GM12875 (cell line): ENCODE measurements at regions not wholly inside any gene's neighbourhood (a gene's known extent, or its start where the extent isn't known, plus 50 kb on each side); places are given as distances from the start of the nearest gene placed in this dataset.
"Not testable (repeated sequence)": the region's sequence is repeated elsewhere in the genome, so short reads cannot be mapped to it uniquely, and the experiment has no call there.

Source experiments
- H3K4me3 ChIP-seq: one replicate; pipeline ENCODE4 v1.5.1; 2011; ENCODE audit warnings: low read depth, low read length, control low read depth
- TF ChIP-seq, protein P1 (sequence below): IDR thresholded peaks from 2 replicates; pipeline ENCODE4 v1.5.1; 2011; ENCODE audit warnings: low read depth, mild to moderate bottlenecking, control low read depth, inconsistent platforms, low read length, moderate library complexity, borderline replicate concordance; ENCODE audit not compliant: insufficient read depth

DNA sequence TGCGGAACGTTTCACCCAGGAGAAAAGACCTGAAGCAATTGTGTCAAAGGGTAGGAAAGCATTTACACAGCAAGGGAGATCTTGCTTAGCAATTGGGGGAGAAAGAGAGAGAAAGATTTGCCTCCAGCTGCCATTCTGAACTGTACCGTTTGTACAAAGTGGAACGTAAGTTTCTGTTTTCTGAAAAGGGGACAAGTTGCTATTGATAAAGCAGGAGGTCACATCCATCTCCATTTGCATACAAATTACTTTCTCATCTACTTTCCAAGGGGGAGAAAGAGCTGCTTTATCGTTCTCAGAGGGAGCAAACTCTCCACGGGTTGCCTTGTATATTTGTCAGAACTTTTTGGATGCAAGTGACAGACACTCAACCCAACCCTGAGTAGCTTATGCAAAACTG lies 92.0 kb upstream of the CARD11 start:
- H3K4me3 ChIP-seq = no peak overlapping the region
- TF ChIP-seq, protein P1, sequence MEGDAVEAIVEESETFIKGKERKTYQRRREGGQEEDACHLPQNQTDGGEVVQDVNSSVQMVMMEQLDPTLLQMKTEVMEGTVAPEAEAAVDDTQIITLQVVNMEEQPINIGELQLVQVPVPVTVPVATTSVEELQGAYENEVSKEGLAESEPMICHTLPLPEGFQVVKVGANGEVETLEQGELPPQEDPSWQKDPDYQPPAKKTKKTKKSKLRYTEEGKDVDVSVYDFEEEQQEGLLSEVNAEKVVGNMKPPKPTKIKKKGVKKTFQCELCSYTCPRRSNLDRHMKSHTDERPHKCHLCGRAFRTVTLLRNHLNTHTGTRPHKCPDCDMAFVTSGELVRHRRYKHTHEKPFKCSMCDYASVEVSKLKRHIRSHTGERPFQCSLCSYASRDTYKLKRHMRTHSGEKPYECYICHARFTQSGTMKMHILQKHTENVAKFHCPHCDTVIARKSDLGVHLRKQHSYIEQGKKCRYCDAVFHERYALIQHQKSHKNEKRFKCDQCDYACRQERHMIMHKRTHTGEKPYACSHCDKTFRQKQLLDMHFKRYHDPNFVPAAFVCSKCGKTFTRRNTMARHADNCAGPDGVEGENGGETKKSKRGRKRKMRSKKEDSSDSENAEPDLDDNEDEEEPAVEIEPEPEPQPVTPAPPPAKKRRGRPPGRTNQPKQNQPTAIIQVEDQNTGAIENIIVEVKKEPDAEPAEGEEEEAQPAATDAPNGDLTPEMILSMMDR = no peak

DNA sequence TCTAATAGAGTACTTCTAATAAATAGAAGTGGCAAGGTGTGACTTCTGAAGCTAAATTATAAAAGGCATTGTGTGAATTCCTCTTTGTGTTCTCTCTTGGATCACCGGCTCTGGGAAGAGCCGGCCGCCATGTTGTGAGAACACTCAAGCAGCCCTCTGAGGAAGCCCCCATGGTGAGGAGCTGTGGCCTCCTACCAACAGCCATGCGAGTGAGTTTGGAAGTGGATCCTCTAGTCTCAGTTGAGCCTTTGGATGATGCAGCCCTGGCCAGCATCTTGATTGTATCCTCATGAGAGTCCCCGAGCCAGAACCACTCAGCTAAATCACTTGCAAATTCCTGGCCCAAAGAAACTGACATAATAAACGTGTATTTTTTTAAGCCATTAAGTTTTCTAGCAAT lies 94.5 kb upstream of the CARD11 start:
- TF ChIP-seq, protein P1 = no peak
- no peak overlapping the region for H3K4me3 ChIP-seq

DNA sequence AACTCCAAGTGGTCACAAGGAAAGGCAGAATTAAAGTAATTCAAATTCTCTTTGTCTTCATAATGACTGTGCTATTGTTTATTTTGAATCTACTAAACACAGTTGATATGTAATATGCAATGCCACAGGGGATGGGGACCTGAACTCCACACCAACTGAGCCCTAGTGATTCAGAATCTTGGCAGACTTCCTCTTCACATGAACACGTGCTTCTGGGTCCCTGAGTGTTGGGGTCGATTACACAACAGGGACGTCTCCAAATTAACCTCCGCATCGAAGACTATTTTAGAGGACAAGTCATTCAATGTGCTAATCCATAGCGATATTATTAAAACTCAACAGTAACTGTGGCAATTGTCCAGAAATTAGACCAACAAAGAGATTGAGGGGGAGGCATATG lies 95.3 kb upstream of the CARD11 start:
- no peak overlapping the region for H3K4me3 ChIP-seq
- TF ChIP-seq, protein P1 = no peak

DNA sequence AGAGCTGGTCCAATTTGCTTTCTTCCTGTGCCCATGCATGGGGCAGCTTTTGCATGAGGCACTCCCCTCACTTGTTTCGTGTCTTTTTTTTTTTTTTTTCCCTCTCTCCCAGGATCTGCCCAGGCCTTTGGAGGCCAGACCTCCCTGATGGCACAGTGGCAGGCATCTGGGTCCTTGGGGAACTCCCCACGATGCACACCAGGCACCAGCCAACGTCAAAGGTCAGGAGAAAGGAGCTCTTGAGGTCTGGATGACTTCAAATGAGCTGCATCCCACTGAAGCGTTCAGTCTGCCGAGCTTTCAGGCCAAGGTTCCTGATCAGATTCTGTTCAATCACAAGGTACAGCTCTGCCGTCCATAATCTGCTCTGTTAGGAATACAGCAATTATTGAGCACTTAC lies 97.2 kb upstream of the CARD11 start:
- TF ChIP-seq, protein P1 = no peak
- H3K4me3 ChIP-seq = no peak overlapping the region

DNA sequence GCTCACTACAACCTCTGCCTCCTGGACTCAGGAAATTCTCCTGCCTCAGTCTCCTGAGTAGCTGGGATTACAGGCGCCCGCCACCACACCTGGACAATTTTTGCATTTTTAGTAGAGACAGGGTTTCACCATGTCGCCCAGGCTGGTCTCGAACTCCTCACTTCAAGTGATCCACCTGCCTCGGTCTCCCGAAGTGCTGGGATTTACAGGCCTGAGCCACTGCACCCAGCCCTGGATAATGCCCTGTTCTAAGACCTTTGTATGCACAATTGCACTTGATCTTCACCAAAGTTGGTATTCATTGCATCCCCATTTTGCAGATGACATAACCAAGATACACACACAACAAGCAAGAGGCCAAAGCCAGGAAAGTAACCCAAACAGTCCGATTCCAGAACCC lies 97.7 kb upstream of the CARD11 start:
- H3K4me3 ChIP-seq = no peak overlapping the region
- TF ChIP-seq, protein P1 = no peak

DNA sequence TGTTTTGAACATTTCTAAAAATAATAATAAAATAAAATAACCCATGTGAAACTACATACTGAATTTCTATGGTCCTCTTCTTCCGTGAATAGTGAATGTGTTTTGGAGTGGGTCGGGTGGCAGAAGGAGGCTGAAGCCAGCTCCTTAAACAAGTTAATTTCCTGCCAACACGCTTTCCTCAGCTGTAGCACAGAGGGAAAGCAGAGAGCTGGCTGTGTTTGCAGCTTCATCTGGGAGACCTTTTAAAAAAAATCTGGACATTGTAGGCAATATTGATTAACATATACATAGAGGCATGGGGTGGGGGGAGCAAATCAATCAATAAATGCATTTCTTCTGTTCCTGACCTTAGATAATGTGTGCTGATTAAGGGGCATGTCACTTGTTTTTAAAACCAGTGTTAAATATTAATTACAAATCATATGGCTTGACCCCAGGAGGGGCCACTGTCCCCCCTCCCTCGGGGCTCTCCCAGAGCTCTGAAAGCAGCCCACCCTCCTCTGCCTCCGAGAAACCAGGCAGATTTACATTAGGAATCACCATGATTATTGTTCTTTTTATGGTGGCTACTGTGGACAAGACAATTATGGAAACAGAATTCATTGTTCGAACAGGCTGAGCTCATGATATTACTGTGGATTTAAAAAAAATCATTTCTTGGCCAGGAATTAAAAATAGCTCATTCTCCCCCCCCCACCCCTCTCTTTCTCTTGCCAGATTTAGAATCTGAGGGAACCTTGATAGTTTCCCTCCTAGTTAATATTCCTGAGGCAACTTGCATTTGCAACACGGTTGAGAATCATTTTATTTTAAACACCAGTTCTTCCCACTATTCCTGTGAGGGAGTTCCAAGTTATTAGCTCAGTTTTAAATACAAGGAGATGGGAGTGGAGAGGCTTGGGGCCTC lies 100.5 kb upstream of the CARD11 start:
- no peak overlapping the region for H3K4me3 ChIP-seq
- TF ChIP-seq, protein P1 = no peak

DNA sequence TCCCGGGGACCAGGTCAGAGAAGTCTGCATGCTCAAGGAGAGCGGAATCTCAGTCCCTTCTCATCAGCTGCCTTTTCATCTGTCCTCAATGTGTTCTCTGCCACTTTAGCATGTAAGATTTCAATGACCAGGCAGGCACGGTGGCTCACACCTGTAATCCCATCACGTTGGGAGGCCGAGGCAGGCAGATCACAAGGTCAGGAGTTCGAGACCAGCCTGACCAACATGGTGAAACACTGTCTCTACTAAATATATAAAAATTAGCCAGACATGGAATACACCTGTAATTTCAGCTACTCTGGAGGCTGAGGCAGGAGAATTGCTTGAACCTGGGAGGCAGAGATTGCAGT lies 101.1 kb upstream of the CARD11 start:
- H3K4me3 ChIP-seq = not testable (repeated sequence)
